ENCODE measurements at regions not wholly inside any gene's neighbourhood (a gene's known extent, or its start where the extent isn't known, plus 50 kb on each side); places are given as distances from the start of the nearest gene placed in this dataset.

- Histone ChIP-seq H2BK15ac (ENCODE audit: low read depth, low read length) (no peak overlapping the region), H4K91ac (ENCODE audit: insufficient read length, low read depth, low read length) (no peak overlapping the region), H3K9ac (ENCODE audit: extremely low read depth, insufficient read length, low read length) (no peak overlapping the region), H2BK5ac (ENCODE audit: insufficient read length, low read length) (no peak overlapping the region), H3K9me3 (ENCODE audit: control insufficient read depth, low read depth, low read length) (no peaks in the 10 kb centered on the region), H3K4me2 (ENCODE audit: insufficient read depth, insufficient read length, low read length) (no peak overlapping the region), H3K27ac (ENCODE audit: insufficient read length, low read depth, low read length) (no peak overlapping the region), H3K23ac (ENCODE audit: insufficient read length, low read depth, low read length) (no peak overlapping the region), H2BK120ac (ENCODE audit: low read depth, low read length, poor library complexity, severe bottlenecking) (no peak overlapping the region), H3K18ac (ENCODE audit: insufficient read length, low read depth, low read length) (no peak overlapping the region), H3K56ac (ENCODE audit: insufficient read length, low read depth, low read length) (no peak overlapping the region), H3K79me1 (ENCODE audit: insufficient read depth, low read depth, low read length, poor library complexity, severe bottlenecking) (no peaks in the 10 kb centered on the region), H3T11ph (ENCODE audit: low read length) (no peak overlapping the region), H2BK20ac (ENCODE audit: low read depth, low read length, poor library complexity, severe bottlenecking) (no peak overlapping the region), H2AFZ (ENCODE audit: low read length) (no peak overlapping the region), H3K4ac (ENCODE audit: low read depth, low read length) (no peak overlapping the region), H4K8ac (replicated peaks; ENCODE audit: insufficient read length, low read depth, low read length) (no peak overlapping the region), H2AK5ac (ENCODE audit: insufficient read length, low read length) (no peak overlapping the region), H4K5ac (ENCODE audit: insufficient read length, low read depth, low read length) (no peak overlapping the region), H2BK12ac (ENCODE audit: insufficient read length, low read depth, low read length) (no peak overlapping the region), H3K4me1 (ENCODE audit: insufficient read depth, low read length) (no peaks in the 10 kb centered on the region), H3K23me2 (ENCODE audit: insufficient read length, low read depth, low read length, poor library complexity, severe bottlenecking) (no peaks in the 10 kb centered on the region), H4K20me1 (ENCODE audit: control insufficient read depth, insufficient read depth, insufficient read length) (no peaks in the 10 kb centered on the region), H3K14ac (ENCODE audit: insufficient read depth, low read length) (no peak overlapping the region), H3K79me2 (ENCODE audit: insufficient read depth, low read length) (no peaks in the 10 kb centered on the region), H3K27me3 (ENCODE audit: insufficient read depth, low read length) (no peaks in the 10 kb centered on the region)
- no peak for DNase-seq
- Mint-ChIP-seq H3K4me1 (peaks cover 6 to 9% of the 10 kb centered on the region in 2 experiments), H3K9me3 (peaks cover 9 to 18% of the 10 kb centered on the region in 2 experiments; a peak in 4 of 5 replicates), H3K4me3 (no peak overlapping the region), H3K36me3 (ENCODE audit: insufficient read depth in 1 of 3, low read depth in 3 of 3) (peaks cover 8 to 9% (median 9%) of the 10 kb centered on the region in 3 experiments), H3K27ac (no peak overlapping the region), H3K27me3 (ENCODE audit: low read depth) (no peaks in the 10 kb centered on the region; the same call in none of the 2 replicates)
- no CpG with 5 or more reads among the region's 2 CpGs for WGBS (ENCODE audit: extremely low coverage, insufficient read length, low lambda C conversion rate)
- TF ChIP-seq CTCF (conservative IDR thresholded peaks at IDR 0.05) = no peak
Observed at GRCh38 chr6:14467591-14467990, 350.0 kb downstream of the CD83 start.
